Mucosa of descending colon (tissue), 3 donors: ENCODE measurements at regions not wholly inside any gene's neighbourhood (a gene's known extent, or its start where the extent isn't known, plus 50 kb on each side); places are given as distances from the start of the nearest gene placed in this dataset.

Source experiments
- ATAC-seq: fragments of 200-7000 bp; cut with Tn5 transposase; one replicate; pipeline ENCODE4 v1.9.1; 2020; ENCODE audit warnings: mild to moderate bottlenecking, moderate library complexity
- DNase-seq, 3 donors: peaks; one replicate each; pipeline ENCODE4 v3.0.0-alpha.2; 2020
- H3K36me3 ChIP-seq: fragments of 200-600 bp; one replicate; pipeline ENCODE4 v1.8.0; 2021; ENCODE audit warnings: low read depth, mild to moderate bottlenecking
- H3K4me1 ChIP-seq: fragments of 200-600 bp; one replicate; pipeline ENCODE4 v1.8.0; 2021; ENCODE audit warnings: low read depth, mild to moderate bottlenecking
- H3K4me3 ChIP-seq: fragments of 200-600 bp; one replicate; pipeline ENCODE4 v1.8.0; 2021; ENCODE audit warnings: mild to moderate bottlenecking
- H3K9me3 ChIP-seq: fragments of 200-600 bp; one replicate; pipeline ENCODE4 v1.8.0; 2021; ENCODE audit warnings: mild to moderate bottlenecking
- CTCF ChIP-seq: fragments of 200-600 bp; IDR thresholded peaks from one replicate; pipeline ENCODE4 v1.8.0; 2022; ENCODE audit warnings: antibody characterized with exemption, mild to moderate bottlenecking
- intact Hi-C, 2 donors: fragments of 100-400 bp; cut with DNase I in 1 of 2; cut with micrococcal nuclease in 1 of 2; formaldehyde crosslinking; loops; one replicate each; pipeline versions ENCODE4 v1.11.0 to v1.11.1; 2022; cut with DNase I, micrococcal nuclease
- donor health status: DM: no; HTN: no; CAD: no; lungs with moderate emphysema.
- donor health status: DM: no; HTN: no; CAD: no.
- donor health status: DM: no; HTN: yes; CAD: no.

- no peak for DNase-seq
- Histone ChIP-seq H3K9me3 (peaks cover 12% of the 10 kb centered on the region), H3K4me1 (no peaks in the 10 kb centered on the region), H3K4me3 (no peak overlapping the region), H3K36me3 (no peaks in the 10 kb centered on the region)
- ATAC-seq: no peak
- TF ChIP-seq CTCF: no peak
- intact Hi-C loops: no loop called here
Measured at GRCh38 chr12:125996443-125996842, 931.2 kb downstream of the AACS start.

GRCh38 chr12:125999628-126000027 lies 934.4 kb downstream of the AACS start:
- H3K4me1 ChIP-seq: no peaks in the 10 kb centered on the region
- H3K9me3 ChIP-seq: peaks cover 40% of the 10 kb centered on the region
- TF ChIP-seq CTCF: no peak
- no peaks in the 10 kb centered on the region for H3K36me3 ChIP-seq
- no peak for ATAC-seq
- no peak overlapping the region for H3K4me3 ChIP-seq
- intact Hi-C loops: no loop called here
- no peak for DNase-seq

- no peaks in the 10 kb centered on the region for H3K36me3 ChIP-seq
- H3K9me3 ChIP-seq: peaks cover 64% of the 10 kb centered on the region
- no peaks in the 10 kb centered on the region for H3K4me1 ChIP-seq
- intact Hi-C loops: no loop called here
- no peak for ATAC-seq
- no peak overlapping the region for H3K4me3 ChIP-seq
- no peak for DNase-seq
- TF ChIP-seq CTCF: no peak
Measured at GRCh38 chr12:126019385-126019784, 954.1 kb downstream of the AACS start.

- Histone ChIP-seq H3K36me3 (no peaks in the 10 kb centered on the region), H3K4me3 (no peak overlapping the region), H3K4me1 (no peaks in the 10 kb centered on the region), H3K9me3 (peaks cover 53% of the 10 kb centered on the region)
- TF ChIP-seq CTCF: no peak
- no peak for ATAC-seq
- no peak for DNase-seq
- intact Hi-C loops: no loop called here
Measured at GRCh38 chr12:126021675-126022074, 956.4 kb downstream of the AACS start.

- Histone ChIP-seq H3K4me3 (no peak overlapping the region), H3K36me3 (no peaks in the 10 kb centered on the region), H3K4me1 (no peaks in the 10 kb centered on the region), H3K9me3 (peaks cover 40% of the 10 kb centered on the region)
- DNase-seq (no peak), ATAC-seq (no peak)
- intact Hi-C loops: no loop called here
- no peak for TF ChIP-seq CTCF
Measured at GRCh38 chr12:126027825-126028224, 962.6 kb downstream of the AACS start.

- ATAC-seq: no peak
- no peak for TF ChIP-seq CTCF
- intact Hi-C loops: no loop called here
Measured at GRCh38 chr12:126030573-126030972, 965.3 kb downstream of the AACS start.

More at GRCh38 chr12:126030573-126030972, 965.3 kb downstream of the AACS start:
- Histone ChIP-seq H3K4me1 (no peaks in the 10 kb centered on the region), H3K36me3 (no peaks in the 10 kb centered on the region), H3K9me3 (peaks cover 28% of the 10 kb centered on the region), H3K4me3 (no peak overlapping the region)
- DNase-seq: no peak
